Natural killer cell (primary cell): ENCODE measurements at regions not wholly inside any gene's neighbourhood (a gene's known extent, or its start where the extent isn't known, plus 50 kb on each side); places are given as distances from the start of the nearest gene placed in this dataset.

ENCODE experiments used
- ATAC-seq, 3 donors: fragments of 150-1000 bp in 2 of 3; fragments of 200-7000 bp in 1 of 3; cut with Tn5 transposase; 1 replicate in 1 of 3; 2 replicates in 2 of 3; pipeline ENCODE4 v1.10.0; 2021; ENCODE audit warnings: mild to moderate bottlenecking in 2 of 3, moderate library complexity in 2 of 3
- DNase-seq, 2 donors: peaks; one replicate each; pipeline versions ENCODE4 v3.0.0 to v3.0.0-alpha.2; 2013 to 2021; ENCODE audit warnings: mixed read lengths in 1 of 2
- H3K27ac ChIP-seq: one replicate; pipeline ENCODE4 v1.5.1; 2013; ENCODE audit warnings: mild to moderate bottlenecking, low read length
- H3K27me3 ChIP-seq: one replicate; pipeline ENCODE4 v1.6.1; 2013; ENCODE audit warnings: low read length; ENCODE audit not compliant: control insufficient read depth, insufficient read depth
- H3K36me3 ChIP-seq: one replicate; pipeline ENCODE4 v1.6.1; 2013; ENCODE audit warnings: low read length; ENCODE audit not compliant: control insufficient read depth, insufficient read depth
- H3K4me1 ChIP-seq: one replicate; pipeline ENCODE4 v1.6.1; 2013; ENCODE audit warnings: low read length; ENCODE audit not compliant: control insufficient read depth, insufficient read depth
- H3K4me3 ChIP-seq: one replicate; pipeline ENCODE4 v1.5.1; 2013; ENCODE audit warnings: low read length
- H3K9me3 ChIP-seq: one replicate; pipeline ENCODE4 v1.6.1; 2013; ENCODE audit warnings: low read length; ENCODE audit not compliant: control insufficient read depth, insufficient read depth
- H3K27ac Mint-ChIP-seq, 2 donors: one replicate each; pipeline ENCODE4 v1.8.0; 2022; ENCODE audit warnings: mild to moderate bottlenecking in 2 of 2, mixed read lengths in 2 of 2, moderate library complexity in 1 of 2
- H3K27me3 Mint-ChIP-seq, 2 donors: one replicate each; pipeline ENCODE4 v1.8.0; 2022; ENCODE audit warnings: low read depth in 2 of 2, mixed read lengths in 2 of 2
- H3K36me3 Mint-ChIP-seq: one replicate; pipeline ENCODE4 v1.8.0; 2022; ENCODE audit warnings: mixed read lengths
- H3K4me1 Mint-ChIP-seq, 2 donors: one replicate each; pipeline ENCODE4 v1.8.0; 2022; ENCODE audit warnings: mixed read lengths in 2 of 2
- H3K4me3 Mint-ChIP-seq: one replicate; pipeline ENCODE4 v1.8.0; 2022; ENCODE audit warnings: mild to moderate bottlenecking, moderate library complexity, mixed read lengths
- H3K9me3 Mint-ChIP-seq, 2 donors: one replicate each; pipeline ENCODE4 v1.8.0; 2022; ENCODE audit warnings: mixed read lengths in 2 of 2
- CTCF ChIP-seq: fragments of 200-600 bp; IDR thresholded peaks from one replicate; pipeline ENCODE4 v1.8.0; 2022; ENCODE audit warnings: antibody characterized with exemption
- WGBS: methylation state at CpG from one replicate; pipeline ENCODE4 v1.1.7; 2013; ENCODE audit warnings: missing lambda C conversion rate; ENCODE audit not compliant: insufficient coverage; 5-methylcytosine and 5-hydroxymethylcytosine counted together
- intact Hi-C: fragments of 100-400 bp; cut with micrococcal nuclease; formaldehyde crosslinking; loops from one replicate; pipeline ENCODE4 v1.14.2; 2022

DNA sequence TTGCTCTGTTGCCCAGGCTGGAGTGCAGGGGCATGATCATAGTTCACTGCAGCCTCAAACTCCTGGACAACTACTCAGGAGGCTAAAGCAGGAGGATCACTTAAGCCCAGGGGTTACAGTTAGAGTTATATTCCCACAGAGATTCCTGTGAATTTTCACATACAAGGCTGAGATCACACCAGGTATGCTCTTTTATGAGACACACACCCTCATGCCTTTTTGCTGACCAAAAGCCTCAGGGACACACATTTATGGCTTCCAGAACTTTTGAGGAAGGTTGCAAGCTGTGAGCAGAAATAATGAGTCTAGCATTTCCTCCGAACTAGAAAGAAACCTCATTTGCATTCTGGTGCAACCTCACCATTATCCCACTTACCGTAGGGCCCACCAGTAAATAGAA, 370.5 kb upstream of the ARID1B start:
- no peaks in the 10 kb centered on the region for H3K36me3 ChIP-seq
- H3K4me3 ChIP-seq = no peak overlapping the region
- no peak overlapping the region for H3K4me3 Mint-ChIP-seq
- H3K27ac ChIP-seq = no peak overlapping the region
- 83% methylated on average over 1 of the region's 2 CpGs for WGBS
- H3K27ac Mint-ChIP-seq = no peak overlapping the region
- no peaks in the 10 kb centered on the region for H3K36me3 Mint-ChIP-seq
- no peaks in the 10 kb centered on the region for H3K4me1 ChIP-seq
- no peaks in the 10 kb centered on the region for H3K9me3 ChIP-seq
- intact Hi-C loops = no loop called here
- no peak for TF ChIP-seq CTCF
- no peaks in the 10 kb centered on the region for H3K4me1 Mint-ChIP-seq
- DNase-seq = no peak
- H3K27me3 Mint-ChIP-seq = peaks cover 49 to 59% of the 10 kb centered on the region in 2 donors
- peaks cover 20% of the 10 kb centered on the region for H3K27me3 ChIP-seq
- H3K9me3 Mint-ChIP-seq = no peaks in the 10 kb centered on the region
- ATAC-seq = no peak

DNA sequence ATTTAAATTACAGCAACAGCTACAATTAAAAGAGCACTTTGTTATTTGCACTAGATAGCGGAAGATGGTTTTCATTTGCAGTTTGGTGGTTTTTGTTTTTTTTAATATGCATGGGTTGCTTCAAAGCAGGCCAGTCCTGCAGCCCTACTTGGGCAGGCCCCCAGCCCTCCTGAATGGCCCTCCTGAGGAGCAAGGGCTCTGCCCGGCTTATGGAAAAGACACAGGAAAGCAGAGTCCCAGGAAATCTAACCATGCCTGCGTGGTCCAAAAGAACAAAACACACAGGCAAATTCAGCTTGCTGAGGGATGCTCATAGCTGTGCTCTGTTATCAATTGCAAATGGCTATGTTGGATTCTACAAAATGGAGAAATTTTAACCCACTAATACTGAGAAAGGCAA, 371.1 kb upstream of the ARID1B start:
- Mint-ChIP-seq H3K9me3 (no peaks in the 10 kb centered on the region), H3K4me3 (no peak overlapping the region), H3K36me3 (no peaks in the 10 kb centered on the region), H3K27me3 (peaks cover 54 to 65% of the 10 kb centered on the region in 2 donors), H3K4me1 (no peaks in the 10 kb centered on the region), H3K27ac (no peak overlapping the region)
- H3K36me3 ChIP-seq = no peaks in the 10 kb centered on the region
- peaks cover 19% of the 10 kb centered on the region for H3K27me3 ChIP-seq
- no peaks in the 10 kb centered on the region for H3K9me3 ChIP-seq
- H3K4me1 ChIP-seq = no peaks in the 10 kb centered on the region
- 87% methylated on average over 2 of the region's 3 CpGs for WGBS
- no peak for TF ChIP-seq CTCF
- intact Hi-C loops = no loop called here
- no peak overlapping the region for H3K27ac ChIP-seq
- H3K4me3 ChIP-seq = no peak overlapping the region
- DNase-seq (no peak), ATAC-seq (no peak)

DNA sequence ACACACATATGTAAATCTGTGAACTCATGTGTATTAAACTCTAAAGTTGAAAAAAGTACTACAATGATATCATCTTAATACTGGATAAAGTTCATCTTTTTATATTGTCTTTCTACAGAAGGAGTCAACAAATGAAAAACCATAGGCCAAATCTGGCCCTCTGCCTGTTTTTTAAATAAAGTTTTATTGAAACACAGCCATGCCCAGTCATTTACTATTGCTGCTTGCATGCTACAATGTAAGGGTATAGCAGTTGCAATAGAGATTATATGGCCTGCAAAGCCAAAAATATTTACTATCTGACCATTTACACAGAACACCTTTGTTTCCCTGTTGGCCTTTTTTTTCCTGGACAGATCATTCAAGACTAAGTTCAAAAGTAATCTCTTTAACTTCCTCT, 374.6 kb upstream of the ARID1B start:
- Mint-ChIP-seq H3K27me3 (peaks cover 57 to 59% of the 10 kb centered on the region in 2 donors), H3K4me1 (no peaks in the 10 kb centered on the region), H3K36me3 (no peaks in the 10 kb centered on the region), H3K4me3 (no peak overlapping the region), H3K27ac (no peak overlapping the region), H3K9me3 (no peaks in the 10 kb centered on the region)
- Histone ChIP-seq H3K27ac (no peak overlapping the region), H3K9me3 (no peaks in the 10 kb centered on the region), H3K4me3 (no peak overlapping the region), H3K36me3 (no peaks in the 10 kb centered on the region), H3K27me3 (peaks cover 43% of the 10 kb centered on the region), H3K4me1 (peaks cover 1% of the 10 kb centered on the region)
- intact Hi-C loops = no loop called here
- no peak for DNase-seq
- TF ChIP-seq CTCF = no peak
- no peak for ATAC-seq

GRCh38 chr6:156402227-156402626, 375.0 kb upstream of the ARID1B start:
- no peaks in the 10 kb centered on the region for H3K36me3 ChIP-seq
- Mint-ChIP-seq H3K9me3 (no peaks in the 10 kb centered on the region), H3K27me3 (peaks cover 53 to 55% of the 10 kb centered on the region in 2 donors), H3K4me1 (no peaks in the 10 kb centered on the region), H3K27ac (no peak overlapping the region), H3K4me3 (no peak overlapping the region), H3K36me3 (no peaks in the 10 kb centered on the region)
- 69% methylated on average over 1 of the region's 1 CpG for WGBS
- H3K4me3 ChIP-seq = no peak overlapping the region
- no peak overlapping the region for H3K27ac ChIP-seq
- H3K27me3 ChIP-seq = peaks cover 43% of the 10 kb centered on the region
- intact Hi-C loops = no loop called here
- no peak for DNase-seq
- H3K9me3 ChIP-seq = no peaks in the 10 kb centered on the region
- TF ChIP-seq CTCF = no peak
- peaks cover 5% of the 10 kb centered on the region for H3K4me1 ChIP-seq
- no peak for ATAC-seq
